ENCODE measurements at regions not wholly inside any gene's neighbourhood (a gene's known extent, or its start where the extent isn't known, plus 50 kb on each side); places are given as distances from the start of the nearest gene placed in this dataset.
"Not testable (repeated sequence)": the region's sequence is repeated elsewhere in the genome, so short reads cannot be mapped to it uniquely, and the experiment has no call there.

DNA sequence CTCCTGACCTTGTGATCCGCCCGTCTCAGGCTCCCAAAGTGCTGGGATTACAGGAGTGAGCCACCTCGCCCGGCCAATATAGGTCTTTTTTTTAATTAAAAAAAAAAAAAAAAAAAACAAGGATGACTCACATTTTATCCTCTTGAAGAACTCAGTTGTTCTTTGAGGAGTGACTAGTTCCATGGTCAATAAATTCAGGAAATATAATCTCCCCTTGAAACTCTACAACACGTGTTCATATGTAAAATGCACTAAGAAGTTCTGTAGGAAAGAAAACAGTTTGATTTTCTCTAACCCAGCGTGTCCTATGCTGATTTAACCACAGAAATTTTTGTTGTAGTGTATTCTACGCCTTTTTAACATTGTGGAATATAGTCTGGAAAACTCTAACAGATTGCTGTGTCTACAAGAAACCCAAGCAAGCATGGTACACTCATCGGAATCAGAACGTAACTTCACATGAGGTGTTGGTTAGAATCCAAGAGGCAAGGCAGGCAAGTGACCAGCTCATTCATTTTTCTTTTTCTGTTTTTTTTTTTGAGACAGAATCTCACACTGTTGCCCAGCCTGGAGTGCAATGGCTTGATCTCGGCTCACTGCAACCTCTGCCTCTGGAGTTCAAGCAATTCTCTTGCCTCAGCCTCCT is 79.0 kb upstream of the ZNF217 start:
- intact Hi-C loops (cut with DNase I), result no loop called here
- DNase-seq (ENCODE audit: low spot score) (no peak), ATAC-seq (no peak)

- intact Hi-C loops (cut with DNase I), result no loop called here
- ATAC-seq (no peak), DNase-seq (ENCODE audit: low spot score) (no peak)
Measured at GRCh38 chr20:53671370-53671769, 77.7 kb upstream of the ZNF217 start.

GRCh38 chr20:53669517-53670313 is 76.1 kb upstream of the ZNF217 start:
- ATAC-seq; DNase-seq (ENCODE audit: low spot score); intact Hi-C loops (cut with DNase I): not testable (repeated sequence)

GRCh38 chr20:53668992-53669391 is 75.4 kb upstream of the ZNF217 start:
- ATAC-seq (no peak), DNase-seq (ENCODE audit: low spot score) (no peak)

GRCh38 chr20:53666144-53666543 is 72.5 kb upstream of the ZNF217 start:
- intact Hi-C loops (cut with DNase I), result no loop called here
- no peak for DNase-seq (ENCODE audit: low spot score)
- no peak for ATAC-seq

More at GRCh38 chr20:53668992-53669391, 75.4 kb upstream of the ZNF217 start:
- intact Hi-C loops (cut with DNase I), result no loop called here

- DNase-seq (ENCODE audit: low spot score) (no peak), ATAC-seq (no peak)
- intact Hi-C loops (cut with DNase I), result no loop called here
Measured at GRCh38 chr20:53664121-53664520, 70.5 kb upstream of the ZNF217 start.

DNA sequence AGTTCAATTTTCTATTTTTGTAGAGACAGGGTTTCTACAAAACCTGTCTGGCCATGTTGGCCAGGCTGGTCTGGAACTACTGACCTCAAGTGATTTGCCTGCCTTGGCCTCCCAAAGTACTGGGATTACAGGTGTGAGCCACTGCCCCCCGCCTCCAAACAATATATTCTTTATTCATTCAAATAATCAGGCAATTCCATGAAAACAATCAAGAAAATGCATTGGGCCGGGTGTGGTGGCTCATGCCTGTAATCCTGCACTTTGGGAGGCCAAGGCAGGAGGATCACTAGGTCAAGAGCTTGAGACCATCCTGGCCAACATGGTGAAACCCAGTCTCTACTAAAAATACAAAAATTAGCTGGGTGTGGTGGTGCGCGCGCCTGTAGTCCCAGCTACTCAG is 69.9 kb upstream of the ZNF217 start:
- ATAC-seq; DNase-seq (ENCODE audit: low spot score); intact Hi-C loops (cut with DNase I): not testable (repeated sequence)

DNA sequence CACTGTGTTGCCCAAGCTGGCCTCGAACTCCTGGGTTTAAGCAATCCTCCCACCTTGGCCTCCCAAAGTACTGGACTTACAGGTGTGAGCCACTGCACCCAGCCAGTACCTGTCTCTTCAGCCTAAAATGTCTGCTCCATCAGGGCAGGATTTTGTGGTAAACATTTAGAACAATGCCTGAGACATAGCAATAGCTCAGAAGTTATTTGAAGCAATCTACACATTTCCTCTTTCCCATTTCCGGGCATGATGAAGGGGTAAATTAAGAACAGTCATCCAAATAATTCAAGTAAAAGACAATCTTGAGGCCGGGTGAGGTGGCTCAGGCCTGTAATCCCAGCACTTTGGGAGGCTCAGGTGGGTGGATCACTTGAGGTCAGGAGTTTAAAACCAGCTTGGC is 69.0 kb upstream of the ZNF217 start:
- DNase-seq (ENCODE audit: low spot score) (no peak), ATAC-seq (no peak)
- intact Hi-C loops (cut with DNase I), result no loop called here

- intact Hi-C loops (cut with DNase I), result no loop called here
- DNase-seq (ENCODE audit: low spot score) (no peak), ATAC-seq (peak; percentile 63)
Measured at GRCh38 chr20:53660947-53661381, 67.3 kb upstream of the ZNF217 start.

GRCh38 chr20:53660078-53660909 is 66.7 kb upstream of the ZNF217 start:
- intact Hi-C loops (cut with DNase I), result no loop called here
- DNase-seq (ENCODE audit: low spot score), result peak; percentile 75
- ATAC-seq, result peak; percentile 82

- DNase-seq (ENCODE audit: low spot score), result no peak
- intact Hi-C loops (cut with DNase I), result no loop called here
- no peak for ATAC-seq
Measured at GRCh38 chr20:53658973-53659372, 65.3 kb upstream of the ZNF217 start.

DNA sequence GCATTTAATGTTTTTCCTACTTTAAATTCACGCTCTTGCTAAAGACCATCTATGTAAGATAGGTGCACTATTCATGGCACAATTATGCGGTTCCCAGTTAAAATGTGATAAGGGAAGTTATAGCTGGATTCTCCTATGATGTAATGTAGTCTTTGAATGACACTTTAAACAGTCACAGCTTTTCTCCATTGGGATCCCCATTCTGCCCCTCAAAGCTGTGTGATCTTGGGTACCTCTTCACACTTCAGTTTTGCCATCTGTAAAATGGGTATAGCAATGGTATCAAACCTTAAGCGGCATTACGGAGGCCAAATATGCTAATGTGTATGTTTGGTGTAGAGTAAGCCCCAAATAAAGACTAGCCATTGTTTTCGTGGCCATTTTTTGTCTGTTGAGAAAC is 64.7 kb upstream of the ZNF217 start:
- ATAC-seq (no peak), DNase-seq (ENCODE audit: low spot score) (no peak)

DNA sequence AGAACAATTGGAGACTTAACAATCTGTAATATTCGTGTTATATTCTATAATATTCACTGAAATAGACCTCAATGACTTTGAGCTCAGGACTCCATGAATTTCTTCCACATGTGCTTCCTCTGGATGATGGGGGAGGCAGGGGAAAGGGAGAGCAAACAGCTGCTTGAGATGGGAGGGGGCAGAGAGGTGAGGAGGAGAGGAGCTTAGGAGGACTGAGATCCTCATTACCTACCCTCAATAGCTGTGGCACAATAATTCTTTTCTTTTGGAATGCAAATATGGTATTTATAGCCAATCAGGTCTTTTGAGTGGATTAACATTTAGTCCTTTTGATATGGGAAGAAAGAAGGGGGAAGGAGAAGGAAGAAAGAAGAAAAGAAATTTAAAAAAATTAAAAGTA is 64.1 kb upstream of the ZNF217 start:
- ATAC-seq, result no peak
- no peak for DNase-seq (ENCODE audit: low spot score)
- intact Hi-C loops (cut with DNase I), result no loop called here

More for the DNA sequence above, 64.7 kb upstream of the ZNF217 start:
- intact Hi-C loops (cut with DNase I), result no loop called here

GRCh38 chr20:53657279-53657678 is 63.6 kb upstream of the ZNF217 start:
- intact Hi-C loops (cut with DNase I), result no loop called here
- ATAC-seq (no peak), DNase-seq (ENCODE audit: low spot score) (no peak)

- DNase-seq (ENCODE audit: low spot score), result no peak
- peak; percentile 41 for ATAC-seq
- intact Hi-C loops (cut with DNase I), result no loop called here
Measured at GRCh38 chr20:53656293-53657202, 62.9 kb upstream of the ZNF217 start.

DNA sequence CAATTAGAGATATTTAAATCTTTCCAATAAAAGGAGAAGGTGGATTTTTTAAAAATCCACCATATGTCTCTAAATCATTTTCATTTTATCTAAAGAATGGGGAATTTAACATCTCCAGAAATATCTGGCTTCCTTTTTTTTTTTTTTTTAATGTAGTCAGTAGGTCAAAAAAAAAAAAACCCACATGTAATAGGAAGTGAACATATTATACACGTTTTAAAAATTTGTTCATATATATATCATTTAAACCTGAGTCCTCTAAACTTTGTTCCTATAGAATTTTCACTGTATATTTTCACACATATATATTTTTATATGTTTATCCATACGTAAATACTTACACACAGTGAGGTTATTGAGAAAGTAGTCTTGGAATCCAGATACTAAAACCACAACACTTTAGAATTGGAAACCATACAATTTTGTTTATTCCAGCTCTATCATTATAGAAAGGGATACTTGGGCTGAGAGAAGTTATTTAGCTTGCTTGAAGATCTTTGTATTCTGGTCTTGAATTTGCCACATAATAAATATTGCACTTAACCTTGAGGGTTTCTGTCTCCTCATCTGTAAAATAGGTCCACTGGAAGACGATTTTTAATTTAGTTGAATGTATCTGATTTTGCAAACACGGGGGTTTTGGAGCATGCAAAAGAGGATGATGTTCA is 62.1 kb upstream of the ZNF217 start:
- intact Hi-C loops (cut with DNase I), result no loop called here
- ATAC-seq (no peak), DNase-seq (ENCODE audit: low spot score) (no peak)

GRCh38 chr20:53654932-53655624 is 61.4 kb upstream of the ZNF217 start:
- peak; percentile 43 for ATAC-seq
- intact Hi-C loops (cut with DNase I), result no loop called here
- DNase-seq (ENCODE audit: low spot score), result no peak

- ATAC-seq; intact Hi-C loops (cut with DNase I); DNase-seq (ENCODE audit: low spot score): not testable (repeated sequence)
Measured at GRCh38 chr20:53654521-53654920, 60.9 kb upstream of the ZNF217 start.

Data from sciatic nerve (tissue), 2 donors.